Ovary (tissue), 7 donors: ENCODE measurements at regions not wholly inside any gene's neighbourhood (a gene's known extent, or its start where the extent isn't known, plus 50 kb on each side); places are given as distances from the start of the nearest gene placed in this dataset.

ENCODE experiments used
- DNase-seq, 5 donors: peaks; one replicate each; pipeline ENCODE4 v3.0.0-alpha.2; 2019 to 2020
- H3K27ac ChIP-seq, 2 donors: fragments of 200-600 bp; one replicate each; pipeline versions ENCODE4 v1.5.1 to v1.8.0; 2019 to 2022
- H3K27me3 ChIP-seq: fragments of 200-600 bp; one replicate; pipeline ENCODE4 v1.8.0; 2022
- H3K36me3 ChIP-seq: fragments of 200-600 bp; sonication (generic); one replicate; pipeline ENCODE4 v1.5.1; 2019
- H3K4me1 ChIP-seq: one replicate; pipeline ENCODE4 v1.8.1; 2013; ENCODE audit warnings: mild to moderate bottlenecking, moderate library complexity; ENCODE audit not compliant: insufficient read depth
- H3K4me3 ChIP-seq: fragments of 200-600 bp; sonication (generic); one replicate; pipeline ENCODE4 v1.5.1; 2017
- H3K9me3 ChIP-seq, 2 donors: fragments of 200-600 bp in 1 of 2; sonication (generic) in 1 of 2; one replicate each; pipeline versions ENCODE4 v1.5.1 to v1.8.1; 2013 to 2019; ENCODE audit warnings: mild to moderate bottlenecking in 1 of 2, moderate library complexity in 1 of 2
- CTCF ChIP-seq, 3 donors: fragments of 450-650 bp in 2 of 3; fragments of 200-600 bp in 1 of 3; IDR thresholded peaks; one replicate each; pipeline versions ENCODE4 v1.5.1 to v1.8.0; 2016 to 2022; ENCODE audit warnings: antibody characterized with exemption in 3 of 3, mild to moderate bottlenecking in 1 of 3
- EP300 ChIP-seq: sonication (generic); formaldehyde crosslinking; IDR thresholded peaks from one replicate; pipeline ENCODE4 v1.6.1; 2017; ENCODE audit warnings: antibody characterized with exemption
- POLR2A ChIP-seq: fragments of 450-650 bp; IDR thresholded peaks from one replicate; pipeline ENCODE4 v1.6.1; 2017; ENCODE audit warnings: antibody characterized with exemption, mild to moderate bottlenecking, moderate library complexity
- WGBS, 3 donors: extraction: QIAGEN DNeasy Blood & Tissue Kit in 1 of 3; methylation state at CpG; one replicate each; pipeline versions ENCODE4 v1.1.5 to v1.1.7; 2013 to 2017; 5-methylcytosine and 5-hydroxymethylcytosine counted together
- intact Hi-C, 4 donors: fragments of 100-400 bp; cut with DNase I; formaldehyde crosslinking; loops; one replicate each; pipeline versions ENCODE4 v1.11.0 to v1.15.1; 2022 to 2023
- donor health status: DM: no; HTN: no; CAD: no; lungs with moderate emphysema.
- donor health status: DM: no; HTN: no; CAD: no.
- donor health status: Bipolar disorder and iron deficiency.
- donor health status: DM: no; HTN: no; CAD: no.
- donor health status: DM: yes; HTN: yes; CAD: no.

DNA sequence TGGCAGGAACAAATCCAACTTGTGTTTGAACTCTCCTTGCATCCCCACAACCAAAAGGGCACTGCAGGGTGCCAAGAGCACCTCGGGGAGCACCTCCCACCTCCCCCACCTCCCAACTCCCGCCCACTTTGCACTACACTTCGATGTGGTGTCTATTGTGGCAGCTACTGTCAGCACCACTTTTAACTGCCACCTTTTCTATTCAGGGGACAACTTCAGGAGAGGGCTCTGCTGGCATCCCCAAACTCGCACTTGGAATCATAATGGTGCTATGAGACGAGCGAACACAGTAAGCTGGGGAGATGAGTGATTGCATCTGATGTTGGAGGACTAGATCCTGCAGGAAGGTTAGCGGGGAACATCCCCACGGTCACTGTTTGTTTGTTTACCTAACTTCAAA, 238.2 kb upstream of the PROX1 start:
- WGBS, 3 donors: 71 to 82% (median 80%) methylated on average over 8 of the region's 8 CpGs

DNA sequence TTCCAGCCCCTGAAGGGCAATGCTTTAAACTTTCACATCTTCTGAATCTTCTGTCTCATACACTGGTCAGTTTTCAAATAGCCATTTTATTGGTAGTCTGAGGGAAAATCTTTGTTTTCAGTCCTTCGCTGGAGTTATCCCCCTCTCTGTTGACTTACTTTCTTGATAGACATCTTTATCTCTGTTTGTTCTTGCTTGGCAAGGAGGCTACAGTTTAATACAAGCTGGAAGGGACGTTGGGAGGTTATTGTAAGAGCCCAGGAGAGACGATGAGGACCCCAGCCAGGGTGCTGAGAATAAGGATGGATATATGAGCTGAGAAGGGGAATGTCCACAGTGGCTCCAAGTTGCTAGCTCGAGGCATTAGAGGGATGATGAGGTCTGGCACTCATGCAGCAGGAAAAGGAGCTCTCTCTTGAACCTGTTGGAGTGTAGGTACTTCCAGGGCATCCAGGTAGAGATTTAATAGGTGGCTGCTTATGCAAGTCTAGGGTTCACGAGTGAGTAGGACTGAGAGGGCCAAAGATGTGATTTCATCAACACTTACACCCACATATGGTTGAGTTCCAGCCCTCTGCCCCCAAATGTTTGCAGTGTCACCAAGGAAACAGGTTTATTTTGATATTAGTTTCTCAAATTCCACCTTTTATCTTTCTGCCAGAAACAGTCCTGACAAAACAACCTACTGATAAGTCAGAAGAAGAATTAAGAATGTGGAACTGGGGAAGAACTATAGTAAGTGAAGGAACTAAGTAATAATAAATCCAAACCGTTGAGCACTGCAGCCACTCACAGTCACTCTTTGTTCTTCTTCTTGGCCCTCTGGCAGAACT, 237.3 kb upstream of the PROX1 start:
- Histone ChIP-seq H3K9me3 (no peaks in the 10 kb centered on the region), H3K4me1 (no peaks in the 10 kb centered on the region), H3K27me3 (no peaks in the 10 kb centered on the region), H3K36me3 (no peaks in the 10 kb centered on the region), H3K4me3 (no peak overlapping the region), H3K27ac (no peak overlapping the region)
- no peak for DNase-seq
- no peak for TF ChIP-seq POLR2A
- no peak for TF ChIP-seq CTCF (IDR thresholded peaks at IDR 0.05)
- no peak for TF ChIP-seq EP300
- WGBS, 3 donors: 35 to 53% (median 41%) methylated on average over 6 of the region's 6 CpGs
- intact Hi-C loops: no loop called here

More for the DNA sequence above, 238.2 kb upstream of the PROX1 start:
- intact Hi-C loops: no loop called here
- Histone ChIP-seq H3K27me3 (no peaks in the 10 kb centered on the region), H3K4me3 (no peak overlapping the region), H3K9me3 (no peaks in the 10 kb centered on the region), H3K36me3 (no peaks in the 10 kb centered on the region), H3K27ac (no peak overlapping the region), H3K4me1 (no peaks in the 10 kb centered on the region)
- TF ChIP-seq CTCF (IDR thresholded peaks at IDR 0.05) (no peak), EP300 (no peak), POLR2A (no peak)
- no peak for DNase-seq

DNA sequence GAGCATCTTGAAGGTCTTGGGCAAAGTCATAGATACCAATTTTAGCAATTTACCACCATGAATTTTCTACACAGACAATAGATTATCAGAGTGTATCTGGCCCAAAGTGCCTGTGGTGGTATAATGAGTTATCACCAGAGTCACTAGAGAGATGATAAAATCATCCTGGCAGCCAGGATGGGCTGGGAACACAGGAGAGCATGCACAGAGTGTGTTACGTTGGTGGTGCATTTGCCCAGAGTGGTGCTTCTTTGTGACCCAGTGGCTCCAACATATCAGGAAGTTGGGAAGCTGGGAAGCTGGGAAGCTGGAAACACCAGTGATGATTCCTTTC, 236.7 kb upstream of the PROX1 start:
- intact Hi-C loops: no loop called here
- 50 to 76% (median 59%) methylated on average over 1 of the region's 1 CpG for WGBS, 3 donors

DNA sequence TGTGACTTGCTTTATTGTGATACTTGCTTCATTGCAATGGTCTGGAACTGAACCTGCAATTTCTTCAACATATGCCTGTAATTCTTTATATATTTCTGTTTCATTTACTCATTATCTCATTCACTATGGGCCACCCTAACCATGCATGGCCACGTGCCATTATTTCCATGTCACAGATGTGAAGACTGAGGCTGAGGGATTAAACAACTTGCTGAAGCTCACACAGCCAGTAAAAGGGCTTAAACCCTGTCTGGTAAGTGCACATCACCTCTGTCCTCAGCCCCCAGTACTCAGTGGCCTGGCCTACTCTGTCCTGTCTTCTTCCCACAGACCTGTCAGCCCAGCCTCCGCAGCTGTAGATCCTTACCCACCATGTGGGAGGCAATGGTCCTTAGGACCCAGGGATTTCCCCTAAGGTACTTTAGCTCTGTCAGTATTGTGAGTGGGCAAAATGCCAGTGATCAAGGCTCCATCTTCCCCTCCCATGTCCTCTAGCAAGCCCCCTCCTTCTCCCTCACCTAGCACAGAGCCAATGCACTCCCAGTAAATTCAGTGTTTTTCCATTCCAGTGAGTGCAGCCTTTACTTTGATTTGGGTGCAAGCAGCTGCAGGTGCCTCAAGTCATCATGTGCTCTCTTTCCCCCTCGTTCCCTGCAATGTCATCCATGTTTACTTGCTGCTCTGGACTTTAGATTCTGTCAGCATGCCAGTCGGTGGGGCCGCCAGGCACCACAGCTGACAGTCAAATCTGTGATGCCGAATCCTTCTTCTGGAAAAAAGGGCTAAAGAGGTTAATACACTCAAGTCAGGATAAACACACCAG, 228.2 kb upstream of the PROX1 start:
- Histone ChIP-seq H3K27me3 (no peaks in the 10 kb centered on the region), H3K36me3 (no peaks in the 10 kb centered on the region), H3K4me3 (no peak overlapping the region), H3K27ac (no peak overlapping the region), H3K4me1 (no peaks in the 10 kb centered on the region), H3K9me3 (no peaks in the 10 kb centered on the region)
- no peak for DNase-seq
- WGBS, 3 donors: 32 to 40% (median 36%) methylated on average over 6 of the region's 6 CpGs
- intact Hi-C loops: no loop called here
- no peak for TF ChIP-seq EP300
- TF ChIP-seq POLR2A: no peak
- no peak for TF ChIP-seq CTCF (IDR thresholded peaks at IDR 0.05)

More for the DNA sequence above, 236.7 kb upstream of the PROX1 start:
- Histone ChIP-seq H3K9me3 (no peaks in the 10 kb centered on the region), H3K27ac (no peak overlapping the region), H3K4me1 (no peaks in the 10 kb centered on the region), H3K36me3 (no peaks in the 10 kb centered on the region), H3K4me3 (no peak overlapping the region), H3K27me3 (no peaks in the 10 kb centered on the region)
- no peak for TF ChIP-seq EP300
- TF ChIP-seq POLR2A: no peak
- no peak for TF ChIP-seq CTCF (IDR thresholded peaks at IDR 0.05)
- DNase-seq: no peak
